Colon (tissue), 2 donors: ENCODE measurements at regions not wholly inside any gene's neighbourhood (a gene's known extent, or its start where the extent isn't known, plus 50 kb on each side); places are given as distances from the start of the nearest gene placed in this dataset.
"Not testable (repeated sequence)": the region's sequence is repeated elsewhere in the genome, so short reads cannot be mapped to it uniquely, and the experiment has no call there.

ENCODE experiments used
- FAIRE-seq: peaks from 2 replicates; lab custom pipeline; 2012; peaks lifted over from hg19 to GRCh38; lab: Jason Lieb, UNC
- donor health status: control.
- donor health status: control.

DNA sequence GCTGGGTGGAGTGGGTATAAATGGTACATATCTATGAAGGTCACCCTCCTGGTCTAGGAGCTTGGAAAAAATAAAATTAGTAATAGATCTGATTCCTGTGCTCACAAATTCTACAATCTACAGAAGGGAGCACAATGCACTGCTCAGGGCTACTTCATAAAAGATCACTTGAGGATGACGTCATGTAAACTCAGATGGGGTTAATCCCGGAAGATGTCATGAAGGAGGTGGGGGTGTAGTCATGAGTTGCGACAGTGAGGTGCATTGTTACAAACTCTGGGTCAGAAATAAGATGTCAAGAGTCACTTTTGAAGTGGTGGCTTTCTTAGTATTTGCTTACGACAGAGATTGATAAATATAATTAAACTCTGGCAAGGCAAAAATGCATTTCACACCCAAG, 68.2 kb downstream of the LHX9 start:
- FAIRE-seq = no peak

DNA sequence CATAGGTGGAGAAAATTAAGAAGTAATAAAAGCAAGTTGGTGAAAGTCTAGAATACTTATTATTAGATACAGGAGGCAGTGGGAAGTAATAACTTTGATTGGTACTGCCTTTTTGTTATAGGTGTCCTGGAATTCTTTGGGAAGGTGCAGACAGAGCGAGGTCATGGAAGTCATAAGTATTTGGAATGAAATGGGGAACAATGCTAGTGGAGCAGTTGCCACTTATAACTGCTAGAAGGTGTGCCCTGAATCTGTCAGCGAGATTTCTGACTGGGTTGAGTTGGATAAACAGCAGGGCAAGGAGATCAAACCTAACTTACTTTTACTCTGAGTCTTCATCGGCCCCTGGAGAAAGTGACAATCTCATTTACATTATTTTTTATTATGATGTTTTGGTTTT, 69.6 kb downstream of the LHX9 start:
- no peak for FAIRE-seq

DNA sequence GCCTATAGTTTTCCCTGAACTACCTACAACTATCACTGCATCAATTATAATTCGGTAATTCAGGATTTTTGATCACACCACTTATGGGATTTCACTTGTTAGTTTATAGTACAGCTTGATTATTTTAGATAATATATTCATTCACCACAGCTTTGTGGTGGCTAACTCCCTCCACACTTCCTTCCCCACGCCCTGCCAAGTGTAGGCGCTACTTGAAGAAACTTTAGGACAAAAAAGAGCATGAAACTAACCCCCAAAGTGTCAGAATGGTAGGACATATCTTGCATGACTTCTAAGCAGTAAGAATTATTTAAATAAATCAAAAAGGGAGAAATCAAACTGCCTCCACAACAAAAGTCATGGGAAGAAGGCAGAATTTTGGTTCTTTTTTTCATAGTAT, 70.1 kb downstream of the LHX9 start:
- FAIRE-seq = no peak

DNA sequence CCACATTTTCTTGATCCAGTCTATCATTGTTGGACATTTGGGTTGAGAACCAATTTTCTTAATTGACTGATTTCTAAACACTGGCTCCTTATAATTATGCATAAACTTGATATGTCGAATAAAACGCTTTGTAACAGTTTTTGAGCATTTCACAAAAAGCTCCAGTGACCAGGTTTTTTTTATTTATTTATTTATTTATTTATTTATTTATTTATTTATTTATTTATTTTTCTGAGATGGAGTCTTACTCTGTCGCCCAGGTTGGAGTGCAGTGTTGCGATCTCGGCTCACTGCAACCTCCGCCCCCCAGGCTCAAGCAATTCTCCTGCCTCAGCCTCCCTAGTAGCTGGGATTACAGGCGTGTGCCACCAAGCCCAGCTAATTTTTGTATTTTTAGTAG, 71.4 kb downstream of the LHX9 start:
- FAIRE-seq = not testable (repeated sequence)

DNA sequence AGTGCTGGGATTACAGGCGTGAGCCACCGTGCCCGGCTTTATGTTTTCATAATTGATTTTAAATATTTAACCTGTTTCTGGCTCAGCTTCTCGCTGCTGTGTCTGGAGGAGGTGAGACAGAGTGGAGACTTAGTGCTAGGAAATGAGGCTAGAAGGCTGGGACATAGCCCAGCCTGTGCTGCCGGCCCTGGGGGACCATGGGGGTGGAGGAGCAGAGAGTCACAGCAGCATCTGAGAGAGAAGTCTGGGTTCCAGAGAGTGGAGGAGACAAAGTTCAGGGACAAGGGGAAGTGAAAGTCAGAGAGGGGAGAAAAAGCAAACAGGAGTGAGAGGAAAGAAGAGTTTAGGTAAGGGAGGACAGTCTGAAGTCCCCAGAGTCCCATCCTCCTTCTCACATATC, 71.9 kb downstream of the LHX9 start:
- no peak for FAIRE-seq

DNA sequence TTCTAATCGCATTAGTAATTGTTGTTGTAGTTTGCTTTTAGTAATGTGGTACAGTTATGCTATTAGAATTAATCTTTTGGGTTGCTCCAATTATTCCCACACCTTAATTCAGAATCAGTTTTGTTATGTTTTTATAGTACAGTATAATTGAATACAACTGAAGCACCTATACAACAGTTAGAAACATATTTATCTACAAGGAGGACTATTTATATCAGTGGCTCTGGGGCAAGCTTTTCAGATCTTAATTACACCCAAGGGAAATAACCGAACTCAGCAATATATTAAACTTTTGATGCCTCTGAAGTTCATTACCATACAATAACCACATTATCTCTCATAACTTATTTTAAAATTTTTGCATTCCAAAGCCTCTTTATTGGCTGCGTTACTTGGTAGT, 74.4 kb downstream of the LHX9 start:
- FAIRE-seq = no peak

DNA sequence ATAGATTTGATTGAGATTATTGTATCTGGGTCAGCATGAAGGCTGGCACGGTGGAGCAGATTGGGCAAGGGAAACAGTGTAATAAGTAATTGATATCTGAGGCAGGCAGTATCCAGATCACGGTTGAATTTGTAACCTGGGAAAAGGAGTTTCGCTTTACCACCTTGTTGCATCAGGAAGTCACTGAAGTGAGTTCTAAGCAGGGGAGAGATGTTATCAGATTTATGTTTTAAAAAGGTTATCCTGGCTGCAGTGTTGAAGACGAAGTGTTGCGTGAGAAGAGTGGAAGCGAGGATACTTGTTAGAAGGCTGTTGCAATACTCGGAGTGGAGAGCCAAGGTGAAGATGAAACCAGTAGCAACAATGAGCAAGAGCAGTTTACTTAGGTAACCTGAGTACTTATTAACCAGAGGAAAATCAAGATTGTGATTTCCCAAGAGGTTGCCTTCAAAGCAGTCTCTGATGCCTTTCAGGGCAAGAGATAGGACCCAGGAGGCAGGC, 77.8 kb downstream of the LHX9 start:
- no peak for FAIRE-seq

DNA sequence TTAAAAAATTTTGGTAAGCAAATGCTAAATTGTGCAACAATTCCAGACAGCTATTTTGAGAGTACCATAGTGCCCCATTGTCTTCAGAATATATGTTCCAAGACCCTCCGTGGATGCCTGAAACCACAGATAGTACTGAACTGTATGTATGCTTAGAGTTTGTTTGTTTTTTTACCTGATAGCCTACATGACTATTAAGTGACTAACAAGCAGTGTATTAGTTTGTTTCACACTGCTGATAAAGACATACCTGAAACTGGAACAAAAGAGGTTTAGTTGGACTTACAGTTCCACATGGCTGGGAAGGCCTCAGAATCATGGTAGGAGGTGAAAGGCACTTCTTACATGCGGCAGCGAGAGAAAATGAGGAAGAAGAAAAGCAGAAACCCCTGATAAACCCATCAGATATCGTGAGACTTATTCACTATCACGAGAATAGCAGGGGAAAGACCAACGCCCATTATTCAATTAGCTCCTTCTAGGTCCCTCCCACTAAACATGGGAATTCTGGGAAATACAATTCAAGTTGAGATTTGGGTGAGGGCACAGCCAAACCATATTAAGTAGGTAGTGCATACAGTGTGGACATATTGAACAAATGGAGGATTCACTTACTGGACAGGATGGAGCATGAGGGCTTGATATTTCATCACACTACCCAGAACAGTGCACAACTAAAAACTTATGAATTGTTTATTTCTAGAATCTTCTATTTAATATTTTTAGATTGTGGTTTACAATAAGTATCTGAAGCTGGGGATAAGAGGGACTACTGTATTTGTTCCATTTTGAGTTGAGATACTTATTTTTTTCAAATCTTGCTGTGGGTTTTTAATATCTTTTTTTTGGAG, 78.5 kb downstream of the LHX9 start:
- no peak for FAIRE-seq

DNA sequence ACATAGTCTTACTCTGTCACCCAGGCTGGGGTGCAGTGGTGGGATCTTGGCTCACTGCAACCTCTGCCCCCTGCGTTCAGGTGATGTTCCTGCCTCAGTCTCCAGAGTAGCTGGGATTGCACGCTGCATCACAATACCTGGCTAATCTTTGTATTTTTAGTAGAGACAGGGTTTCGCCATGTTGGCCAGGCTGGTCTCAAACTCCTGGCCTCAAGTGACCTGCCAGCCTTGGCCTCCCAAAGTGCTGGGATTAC, 79.0 kb downstream of the LHX9 start:
- FAIRE-seq = not testable (repeated sequence)

DNA sequence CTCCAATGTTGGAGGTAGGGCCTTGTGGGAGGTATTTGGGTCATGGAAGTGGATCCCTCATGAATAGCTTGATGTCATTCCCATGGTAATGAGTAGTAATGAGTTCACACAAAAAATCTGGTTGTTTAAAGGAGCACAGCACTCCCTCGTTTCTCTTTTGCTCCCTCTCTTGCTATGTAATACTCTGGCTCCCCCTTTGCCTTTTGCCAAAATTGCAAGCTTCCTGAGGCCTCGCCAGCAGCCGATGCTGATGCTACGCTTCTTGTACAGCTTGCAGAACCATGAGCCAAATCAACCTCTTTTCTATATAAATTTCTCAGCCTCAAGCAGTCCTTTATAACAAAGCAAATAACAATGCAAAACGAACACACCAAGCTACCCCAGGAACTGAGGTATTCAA, 80.9 kb downstream of the LHX9 start:
- FAIRE-seq = no peak

DNA sequence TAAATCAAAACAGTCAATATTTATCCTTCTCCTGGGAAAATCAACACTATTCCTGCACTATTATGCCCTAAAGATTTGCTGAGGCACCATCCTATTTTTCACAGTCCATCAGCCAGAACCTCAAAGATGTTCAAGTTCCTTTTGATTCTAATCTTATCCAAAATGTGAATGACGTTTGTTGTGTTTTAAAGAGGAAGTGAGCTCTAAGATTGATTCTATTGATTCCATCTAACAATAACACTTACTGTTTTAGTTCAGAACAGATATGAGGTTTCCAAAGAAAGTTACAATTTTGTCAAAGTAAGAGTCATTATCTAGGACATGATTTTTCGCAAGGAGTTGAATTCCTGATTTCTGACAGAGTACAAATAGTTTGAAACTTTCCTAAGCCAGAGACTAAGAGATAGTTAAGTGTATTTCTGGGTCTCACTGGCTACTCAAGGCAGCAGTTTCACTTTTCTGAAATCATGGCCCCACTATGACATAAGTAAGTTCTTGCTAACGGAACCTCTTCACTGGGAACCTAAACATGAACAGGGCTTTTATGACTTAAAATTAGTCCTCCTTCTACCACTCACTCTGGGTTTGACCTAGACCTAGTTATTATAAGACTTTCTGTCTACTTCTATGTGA, 84.7 kb downstream of the LHX9 start:
- FAIRE-seq = no peak

DNA sequence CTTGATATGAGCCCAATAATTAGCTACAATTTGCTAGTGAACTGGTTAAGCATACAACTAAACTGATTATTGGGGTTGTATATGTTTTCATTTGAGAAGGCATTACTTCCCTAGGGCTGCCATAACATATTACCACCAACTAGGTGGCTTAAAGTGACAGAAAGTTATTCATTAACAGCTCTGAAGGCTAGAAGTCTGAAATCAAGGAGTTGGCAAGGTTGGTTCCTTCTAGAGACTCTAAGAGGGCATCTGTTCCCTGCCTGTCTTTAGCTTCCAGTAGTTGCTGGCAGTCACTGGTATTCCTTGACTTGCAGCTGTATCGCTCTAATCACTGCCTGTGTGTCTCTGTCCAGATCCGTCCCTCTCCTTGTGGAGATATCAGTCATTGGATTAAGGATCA, 86.3 kb downstream of the LHX9 start:
- FAIRE-seq = no peak

DNA sequence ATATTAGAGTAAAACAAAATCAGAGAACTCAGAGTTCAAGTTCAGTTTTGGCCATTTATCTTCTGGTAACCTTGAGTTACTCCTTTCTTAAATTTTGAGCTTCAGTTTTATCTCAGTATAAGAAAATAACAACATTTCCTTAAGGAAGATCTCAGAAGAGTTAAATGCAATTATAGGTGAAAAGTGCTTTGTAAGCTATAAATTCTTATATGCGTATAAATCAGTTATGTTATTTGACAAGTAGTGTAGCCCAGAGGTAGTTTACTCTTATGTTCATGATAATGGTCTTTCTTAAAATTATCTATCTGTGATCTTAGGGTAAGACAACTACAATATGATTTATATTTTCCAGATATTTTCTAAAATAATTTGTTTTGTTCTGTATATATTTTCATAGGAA, 89.8 kb downstream of the LHX9 start:
- FAIRE-seq = no peak

DNA sequence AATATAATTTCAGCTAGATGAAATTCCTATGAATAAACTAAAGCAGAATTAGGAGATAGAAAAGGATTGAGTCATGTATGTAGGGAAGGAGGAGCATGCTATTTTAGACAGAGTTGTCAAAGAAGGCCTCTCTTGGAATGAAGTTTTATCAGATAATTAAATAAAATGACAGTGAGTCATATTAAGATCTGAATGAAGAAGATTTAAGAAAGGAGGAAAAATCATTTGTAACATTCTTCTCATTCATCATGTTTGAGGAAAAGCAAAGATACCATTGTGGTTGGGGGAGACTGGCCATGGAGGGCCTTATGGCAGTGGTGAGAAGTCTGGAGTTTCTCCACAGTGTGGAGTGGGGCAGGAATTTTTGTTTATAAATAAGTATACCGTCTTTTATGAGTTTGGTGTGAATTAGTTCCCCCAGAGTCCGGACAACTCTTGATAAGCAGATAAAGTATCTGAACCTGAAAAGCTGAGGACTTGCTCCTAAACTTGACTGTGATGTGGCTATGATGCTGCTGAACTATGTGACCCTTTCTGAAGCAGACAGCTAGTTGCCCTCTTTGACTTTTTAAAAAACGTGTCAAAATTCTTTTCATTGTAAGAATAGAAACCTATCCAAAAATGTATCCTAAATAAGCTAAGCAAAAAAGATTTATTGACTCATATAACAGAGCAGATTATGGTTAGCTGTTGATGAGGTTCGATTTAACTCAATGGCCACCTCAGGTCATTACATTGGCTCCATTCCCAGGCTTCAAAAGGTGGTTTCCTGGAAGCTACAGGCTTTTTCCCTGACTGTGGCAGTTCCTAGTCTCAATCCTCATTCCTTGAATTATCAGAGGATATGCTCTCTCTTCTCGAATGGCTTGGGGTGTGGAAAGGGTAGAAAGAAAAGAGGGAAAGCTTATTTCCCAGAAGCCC, 90.8 kb downstream of the LHX9 start:
- no peak for FAIRE-seq

DNA sequence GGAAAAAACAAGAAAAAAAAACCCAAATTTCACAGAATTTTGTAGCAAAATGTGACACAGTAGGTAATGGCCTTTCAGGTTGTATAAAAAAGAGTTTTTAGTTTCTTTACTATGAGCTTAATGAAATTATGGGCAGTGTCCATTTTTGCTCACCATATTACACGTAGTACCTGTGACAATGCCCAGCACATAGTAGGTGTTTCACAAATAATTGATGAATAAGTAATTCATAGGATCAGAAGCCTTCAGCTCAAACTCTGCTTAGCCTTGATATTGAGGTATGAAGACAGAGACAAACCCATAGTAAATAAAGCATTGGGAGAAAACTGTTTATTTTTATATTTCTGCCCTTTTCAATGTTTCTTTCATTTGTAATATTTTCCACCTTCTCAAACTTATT, 97.2 kb downstream of the LHX9 start:
- FAIRE-seq = no peak

DNA sequence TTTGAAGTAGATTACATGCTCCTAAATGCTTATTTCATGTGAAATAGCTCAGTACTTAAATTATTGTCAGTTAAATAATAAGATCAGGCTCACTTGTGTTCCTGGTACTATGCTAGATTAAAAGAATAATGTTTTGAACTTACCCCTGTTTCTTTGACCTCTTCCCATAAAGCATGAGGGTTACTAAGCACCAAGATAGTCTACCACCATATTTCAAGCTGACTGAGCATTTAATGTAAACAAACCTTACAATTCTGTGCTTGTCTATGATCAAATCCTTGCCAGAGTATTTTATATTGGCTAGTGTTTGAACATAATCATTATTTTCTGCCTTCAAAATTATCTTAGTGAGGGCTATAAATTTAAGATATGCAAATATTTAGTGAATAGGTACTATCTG, 98.1 kb downstream of the LHX9 start:
- no peak for FAIRE-seq

DNA sequence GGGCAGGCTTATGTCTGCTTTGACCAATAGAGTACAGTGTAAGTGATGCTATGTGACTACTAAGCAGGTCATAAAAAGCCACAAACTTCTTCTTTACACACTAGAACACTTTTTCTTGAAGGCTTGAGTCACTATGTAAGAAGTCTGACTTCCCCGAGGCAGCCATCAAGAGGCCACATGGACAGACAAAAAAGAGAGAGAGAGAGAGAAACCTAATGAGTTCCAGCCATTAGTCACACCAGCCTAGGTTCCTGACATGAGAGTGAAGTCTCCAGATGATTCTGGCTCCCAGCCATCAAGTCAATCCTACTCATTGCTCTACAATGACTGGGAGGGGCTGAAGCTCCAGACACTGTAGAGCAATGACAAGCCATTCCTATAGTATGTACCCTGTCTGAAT, 101.4 kb downstream of the LHX9 start:
- no peak for FAIRE-seq

DNA sequence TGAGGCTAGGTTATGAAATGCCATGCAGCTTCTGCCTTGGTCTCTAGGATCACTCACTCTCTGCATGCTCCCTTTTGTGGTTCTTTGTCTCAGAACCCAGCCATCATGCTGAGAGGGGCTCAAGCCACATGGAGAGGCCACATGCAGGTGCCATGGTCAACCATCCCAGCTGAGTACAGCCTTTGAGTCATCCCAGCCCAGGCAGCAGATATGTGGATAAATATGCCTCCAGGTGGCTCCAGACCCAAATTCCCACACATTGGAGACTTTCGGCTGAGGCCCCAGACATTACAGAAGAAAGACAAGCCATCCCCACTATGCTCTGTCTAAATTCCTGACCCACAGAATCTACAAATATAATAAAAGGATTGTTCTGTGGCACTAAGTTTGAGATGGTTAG, 102.0 kb downstream of the LHX9 start:
- no peak for FAIRE-seq

DNA sequence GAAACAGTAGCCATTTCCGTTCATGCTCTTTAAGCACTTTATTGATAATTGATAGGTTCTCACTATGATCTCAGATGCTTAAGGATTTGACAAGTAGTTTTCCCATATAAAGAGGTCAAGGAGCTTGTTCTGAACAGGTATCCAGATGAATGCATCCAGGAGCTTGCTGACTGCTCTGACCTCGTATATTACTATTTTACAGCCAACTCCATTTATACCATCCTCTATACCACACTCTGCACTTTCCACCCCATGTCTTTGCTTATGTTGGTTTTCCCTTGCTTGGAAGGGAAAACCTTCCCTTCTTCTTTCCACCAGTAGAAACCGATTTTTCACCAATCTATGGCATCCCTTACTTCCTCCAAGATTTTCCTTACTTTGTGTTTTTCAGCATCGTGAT, 107.2 kb downstream of the LHX9 start:
- FAIRE-seq = no peak

DNA sequence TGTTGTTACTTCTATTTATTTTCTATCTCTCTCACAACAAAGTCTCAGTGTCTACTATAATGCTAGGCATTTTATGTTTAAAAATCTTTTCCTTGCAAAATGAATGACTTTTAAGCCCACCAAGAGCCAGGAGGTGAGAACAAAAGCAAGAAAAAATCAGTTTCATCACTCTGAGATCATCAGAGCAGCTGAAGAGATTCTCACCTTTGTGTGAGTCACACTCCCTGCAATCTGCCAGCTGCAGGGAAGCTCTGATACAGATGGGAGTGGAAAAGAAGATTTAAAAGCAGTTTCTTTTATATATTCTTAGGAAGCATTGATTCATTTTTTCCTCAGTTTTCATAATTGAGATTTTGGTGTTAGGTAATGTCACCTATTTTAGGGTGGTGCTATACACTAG, 107.6 kb downstream of the LHX9 start:
- no peak for FAIRE-seq

DNA sequence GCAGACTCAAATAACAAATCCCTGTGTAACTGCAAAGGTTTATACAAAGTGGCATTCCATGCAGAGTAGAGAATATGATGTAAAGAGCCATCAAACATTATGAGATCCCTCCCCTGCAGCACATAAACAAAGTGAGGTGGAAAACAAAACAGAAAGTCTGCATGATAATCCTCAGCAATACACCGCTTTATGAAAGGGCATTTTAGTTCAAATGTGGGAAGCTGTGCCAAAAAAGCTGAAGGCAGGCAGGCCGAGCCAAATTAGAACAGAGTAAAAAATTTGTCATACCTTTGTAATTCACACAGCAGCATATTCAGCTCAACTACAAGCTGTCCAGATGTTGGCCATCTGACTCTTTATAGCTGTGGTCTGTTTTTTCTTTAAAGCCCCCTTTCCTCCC, 113.5 kb downstream of the LHX9 start:
- no peak for FAIRE-seq

DNA sequence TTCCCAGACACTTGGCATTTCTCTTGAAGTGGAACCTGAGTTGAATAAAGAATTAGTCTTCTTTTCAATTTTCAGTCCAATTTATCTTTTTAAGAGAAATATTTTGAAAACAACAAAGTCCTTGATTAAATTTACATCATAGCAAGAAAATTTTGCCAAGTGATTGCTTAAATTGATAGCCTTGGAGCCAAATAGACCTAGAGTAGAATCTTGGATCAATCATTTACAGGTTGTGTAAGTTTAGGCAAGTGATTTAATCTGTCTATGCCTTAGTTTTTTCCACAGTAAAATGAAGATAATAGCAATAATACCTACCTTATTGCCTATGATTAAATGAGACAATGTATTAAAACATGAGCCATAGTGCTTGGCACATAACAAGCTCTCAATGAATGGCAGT, 113.9 kb downstream of the LHX9 start:
- FAIRE-seq = no peak

DNA sequence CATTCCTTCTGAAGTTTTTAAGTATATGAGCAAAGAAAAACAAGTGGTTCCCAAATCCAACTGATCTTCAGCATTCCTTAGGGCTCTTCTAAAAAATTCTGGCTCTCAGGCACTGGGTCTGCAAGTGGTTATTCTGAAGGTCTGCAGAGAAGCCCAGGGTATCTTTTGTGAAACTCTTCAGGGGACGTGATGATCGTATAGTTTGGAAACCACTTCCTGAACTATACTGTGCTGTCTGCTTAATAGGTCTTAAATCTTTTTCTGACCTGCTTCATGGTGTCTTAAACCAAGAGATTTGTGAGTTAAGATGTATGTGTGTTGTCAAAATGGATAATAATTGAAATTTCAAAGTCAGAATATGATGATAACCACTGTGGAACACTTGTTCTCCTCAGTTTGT, 115.5 kb downstream of the LHX9 start:
- FAIRE-seq = no peak
